OCI-LY3 (cell line): ENCODE measurements at regions not wholly inside any gene's neighbourhood (a gene's known extent, or its start where the extent isn't known, plus 50 kb on each side); places are given as distances from the start of the nearest gene placed in this dataset.

Experiments used
- H2AFZ ChIP-seq: fragments of 200-600, 300-600 bp; shearing (Covaris generic); 2 replicates; pipeline ENCODE4 v1.6.0; 2014; ENCODE audit warnings: antibody characterized with exemption, low read depth, low read length
- H3K27ac ChIP-seq: fragments of 200-600, 300-600 bp; sonication (generic); 2 replicates; pipeline ENCODE4 v1.5.1; 2014; ENCODE audit warnings: mild to moderate bottlenecking, low read length, moderate library complexity, mixed read lengths
- H3K27me3 ChIP-seq: fragments of 200-600, 300-600 bp; sonication (generic); 2 replicates; pipeline ENCODE4 v1.6.1; 2014; ENCODE audit warnings: low read depth, low read length, mixed read lengths
- H3K36me3 ChIP-seq: fragments of 200-600, 300-600 bp; sonication (generic); replicated peaks from 2 replicates; pipeline ENCODE3; 2014; ENCODE audit warnings: low read depth, low read length, mixed read lengths
- H3K4me1 ChIP-seq: fragments of 300-600, 200-600 bp; sonication (generic); 2 replicates; pipeline ENCODE4 v1.6.1; 2014; ENCODE audit warnings: low read length, mixed read lengths
- H3K4me2 ChIP-seq: fragments of 200-600, 300-600 bp; sonication (generic); 2 replicates; pipeline ENCODE4 v1.6.1; 2014; ENCODE audit warnings: low read length, mixed read lengths
- H3K4me3 ChIP-seq: fragments of 300-600, 200-600 bp; sonication (generic); 2 replicates; pipeline ENCODE4 v1.5.1; 2014; ENCODE audit warnings: antibody characterized with exemption, mild to moderate bottlenecking, low read length, moderate library complexity
- H3K79me2 ChIP-seq: fragments of 300-600, 200-600 bp; shearing (Covaris generic); 2 replicates; pipeline ENCODE4 v1.6.1; 2014; ENCODE audit warnings: mild to moderate bottlenecking, low read length, mixed read lengths
- H3K9ac ChIP-seq: fragments of 300-600, 200-600 bp; shearing (Covaris generic); 2 replicates; pipeline ENCODE4 v1.6.0; 2014; ENCODE audit warnings: mild to moderate bottlenecking, low read length, moderate library complexity
- H3K9me3 ChIP-seq: fragments of 200-600, 300-600 bp; shearing (Covaris generic); 2 replicates; pipeline ENCODE4 v1.6.1; 2014; ENCODE audit warnings: low read length, mixed read lengths; ENCODE audit not compliant: insufficient read depth
- H4K20me1 ChIP-seq: fragments of 200-600, 300-600 bp; sonication (generic); 2 replicates; pipeline ENCODE4 v1.6.1; 2016; ENCODE audit warnings: low read length, mixed read lengths; ENCODE audit not compliant: insufficient read depth
- EZH2phosphoT487 ChIP-seq: fragments of 200-600 bp; shearing (Covaris generic); IDR thresholded peaks from 2 replicates; pipeline ENCODE4 v1.6.1; 2018; ENCODE audit warnings: antibody characterized with exemption, mixed run types, low read depth
- TF ChIP-seq, protein P1 (sequence below): fragments of 200-600, 300-600 bp; sonication (generic); IDR thresholded peaks from 2 replicates; pipeline ENCODE4 v1.5.1; 2014; ENCODE audit warnings: antibody characterized with exemption, low read length, low read depth

- no peaks in the 10 kb centered on the region for H3K4me1 ChIP-seq
- H3K27ac ChIP-seq = no peak overlapping the region
These were observed 50.6 kb upstream of the FN1 start for GRCh38 chr2:215486291-215487001.

More at GRCh38 chr2:215486291-215487001, 50.6 kb upstream of the FN1 start:
- H3K9ac ChIP-seq = no peak overlapping the region
- H3K9me3 ChIP-seq = no peaks in the 10 kb centered on the region
- H3K36me3 ChIP-seq = no peaks in the 10 kb centered on the region
- no peak overlapping the region for H2AFZ ChIP-seq
- TF ChIP-seq, protein P1, sequence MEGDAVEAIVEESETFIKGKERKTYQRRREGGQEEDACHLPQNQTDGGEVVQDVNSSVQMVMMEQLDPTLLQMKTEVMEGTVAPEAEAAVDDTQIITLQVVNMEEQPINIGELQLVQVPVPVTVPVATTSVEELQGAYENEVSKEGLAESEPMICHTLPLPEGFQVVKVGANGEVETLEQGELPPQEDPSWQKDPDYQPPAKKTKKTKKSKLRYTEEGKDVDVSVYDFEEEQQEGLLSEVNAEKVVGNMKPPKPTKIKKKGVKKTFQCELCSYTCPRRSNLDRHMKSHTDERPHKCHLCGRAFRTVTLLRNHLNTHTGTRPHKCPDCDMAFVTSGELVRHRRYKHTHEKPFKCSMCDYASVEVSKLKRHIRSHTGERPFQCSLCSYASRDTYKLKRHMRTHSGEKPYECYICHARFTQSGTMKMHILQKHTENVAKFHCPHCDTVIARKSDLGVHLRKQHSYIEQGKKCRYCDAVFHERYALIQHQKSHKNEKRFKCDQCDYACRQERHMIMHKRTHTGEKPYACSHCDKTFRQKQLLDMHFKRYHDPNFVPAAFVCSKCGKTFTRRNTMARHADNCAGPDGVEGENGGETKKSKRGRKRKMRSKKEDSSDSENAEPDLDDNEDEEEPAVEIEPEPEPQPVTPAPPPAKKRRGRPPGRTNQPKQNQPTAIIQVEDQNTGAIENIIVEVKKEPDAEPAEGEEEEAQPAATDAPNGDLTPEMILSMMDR = no peak
- no peak for TF ChIP-seq EZH2phosphoT487
- H3K27me3 ChIP-seq = no peaks in the 10 kb centered on the region
- H4K20me1 ChIP-seq = no peaks in the 10 kb centered on the region
- H3K79me2 ChIP-seq = no peaks in the 10 kb centered on the region
- H3K4me3 ChIP-seq = no peak overlapping the region
- no peak overlapping the region for H3K4me2 ChIP-seq
